Progenitor cell of endocrine pancreas (in vitro differentiated cells): ENCODE measurements at regions not wholly inside any gene's neighbourhood (a gene's known extent, or its start where the extent isn't known, plus 50 kb on each side); places are given as distances from the start of the nearest gene placed in this dataset.

Experiments
- DNase-seq: peaks from one replicate; pipeline ENCODE4 v3.0.0; 2021; ENCODE audit warnings: low spot score; ENCODE audit not compliant: unreplicated experiment
- H3K27ac Mint-ChIP-seq: 2 replicates; pipeline ENCODE4 v1.8.0; 2021; ENCODE audit warnings: mild to moderate bottlenecking, moderate library complexity, mixed read lengths
- H3K27me3 Mint-ChIP-seq: 2 replicates; pipeline ENCODE4 v1.8.0; 2021; ENCODE audit warnings: mixed read lengths
- H3K36me3 Mint-ChIP-seq: 2 replicates; pipeline ENCODE4 v1.8.0; 2022; ENCODE audit warnings: mixed read lengths; ENCODE audit not compliant: insufficient read depth
- H3K4me1 Mint-ChIP-seq: 2 replicates; pipeline ENCODE4 v1.8.0; 2021; ENCODE audit warnings: low read depth, mixed read lengths
- H3K4me3 Mint-ChIP-seq: 2 replicates; pipeline ENCODE4 v1.8.0; 2021; ENCODE audit warnings: low read depth, mild to moderate bottlenecking, moderate library complexity, mixed read lengths
- H3K9me3 Mint-ChIP-seq: 2 replicates; pipeline ENCODE4 v1.8.0; 2021; ENCODE audit warnings: low read depth, mixed read lengths
- TF ChIP-seq, protein P1 (sequence below): fragments of 200-600 bp; sonication (generic); IDR thresholded peaks from one replicate; pipeline ENCODE4 v1.5.0; 2021; ENCODE audit warnings: antibody characterized with exemption, mild to moderate bottlenecking; ENCODE audit not compliant: unreplicated experiment

DNA sequence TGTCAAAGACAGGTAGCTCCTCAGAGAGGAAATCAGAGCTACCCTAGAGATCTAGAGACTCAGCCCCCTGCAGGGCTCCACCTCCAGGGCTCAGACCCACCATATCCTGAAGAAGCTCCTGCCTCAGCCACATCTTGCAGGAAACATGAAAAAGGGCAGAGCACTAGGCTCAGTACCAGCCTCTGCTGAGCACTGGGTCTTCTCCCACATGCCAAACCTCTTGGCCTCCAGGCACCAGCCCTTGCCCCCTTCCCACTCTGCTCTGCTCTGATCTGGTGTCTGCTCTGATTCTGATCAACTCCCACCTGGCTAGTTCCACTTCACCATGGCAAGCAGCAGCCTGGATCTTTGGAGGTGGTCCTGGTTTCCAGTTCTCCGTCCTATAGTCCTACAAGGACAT lies 114.3 kb upstream of the SLC66A3 start:
- H3K9me3 Mint-ChIP-seq, result peaks cover 27% of the 10 kb centered on the region

DNA sequence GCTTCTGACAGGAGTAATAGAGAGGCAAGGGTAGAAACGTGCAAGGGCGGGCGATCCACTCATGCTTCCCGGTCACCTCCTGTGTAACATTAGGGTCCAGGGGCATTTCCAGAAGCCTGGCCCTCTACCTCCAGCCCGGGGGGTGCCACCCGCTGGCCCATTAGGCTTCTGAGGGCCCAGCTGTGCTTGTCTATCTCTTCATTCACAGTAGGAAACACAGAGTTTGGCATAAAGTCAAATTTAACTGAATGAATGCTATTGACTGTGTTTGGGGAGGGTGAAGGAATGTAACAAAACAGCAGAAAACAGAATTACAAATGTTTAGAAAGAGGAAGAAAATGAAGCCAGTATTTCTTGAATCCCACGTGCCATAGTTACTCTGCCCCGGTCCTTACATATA lies 112.4 kb upstream of the SLC66A3 start:
- H3K36me3 Mint-ChIP-seq, result no peaks in the 10 kb centered on the region
- peaks cover 3% of the 10 kb centered on the region for H3K27me3 Mint-ChIP-seq
- no peak overlapping the region for H3K4me3 Mint-ChIP-seq
- H3K4me1 Mint-ChIP-seq, result no peaks in the 10 kb centered on the region
- H3K27ac Mint-ChIP-seq, result no peak overlapping the region
- TF ChIP-seq, protein P1, sequence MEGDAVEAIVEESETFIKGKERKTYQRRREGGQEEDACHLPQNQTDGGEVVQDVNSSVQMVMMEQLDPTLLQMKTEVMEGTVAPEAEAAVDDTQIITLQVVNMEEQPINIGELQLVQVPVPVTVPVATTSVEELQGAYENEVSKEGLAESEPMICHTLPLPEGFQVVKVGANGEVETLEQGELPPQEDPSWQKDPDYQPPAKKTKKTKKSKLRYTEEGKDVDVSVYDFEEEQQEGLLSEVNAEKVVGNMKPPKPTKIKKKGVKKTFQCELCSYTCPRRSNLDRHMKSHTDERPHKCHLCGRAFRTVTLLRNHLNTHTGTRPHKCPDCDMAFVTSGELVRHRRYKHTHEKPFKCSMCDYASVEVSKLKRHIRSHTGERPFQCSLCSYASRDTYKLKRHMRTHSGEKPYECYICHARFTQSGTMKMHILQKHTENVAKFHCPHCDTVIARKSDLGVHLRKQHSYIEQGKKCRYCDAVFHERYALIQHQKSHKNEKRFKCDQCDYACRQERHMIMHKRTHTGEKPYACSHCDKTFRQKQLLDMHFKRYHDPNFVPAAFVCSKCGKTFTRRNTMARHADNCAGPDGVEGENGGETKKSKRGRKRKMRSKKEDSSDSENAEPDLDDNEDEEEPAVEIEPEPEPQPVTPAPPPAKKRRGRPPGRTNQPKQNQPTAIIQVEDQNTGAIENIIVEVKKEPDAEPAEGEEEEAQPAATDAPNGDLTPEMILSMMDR, result no peak
- DNase-seq, result no peak
- peaks cover 9% of the 10 kb centered on the region for H3K9me3 Mint-ChIP-seq

More for the DNA sequence above, 114.3 kb upstream of the SLC66A3 start:
- Mint-ChIP-seq H3K27ac (no peak overlapping the region), H3K4me1 (no peaks in the 10 kb centered on the region), H3K4me3 (no peak overlapping the region), H3K36me3 (no peaks in the 10 kb centered on the region), H3K27me3 (peaks cover 3% of the 10 kb centered on the region)
- no peak for DNase-seq
- TF ChIP-seq, protein P1, result no peak

GRCh38 chr2:11043245-11043644 lies 112.0 kb upstream of the SLC66A3 start:
- Mint-ChIP-seq H3K4me3 (no peak overlapping the region), H3K4me1 (no peaks in the 10 kb centered on the region), H3K27me3 (peaks cover 3% of the 10 kb centered on the region), H3K36me3 (no peaks in the 10 kb centered on the region), H3K9me3 (peaks cover 5% of the 10 kb centered on the region), H3K27ac (no peak overlapping the region)
- no peak for DNase-seq
- TF ChIP-seq, protein P1, result no peak

DNA sequence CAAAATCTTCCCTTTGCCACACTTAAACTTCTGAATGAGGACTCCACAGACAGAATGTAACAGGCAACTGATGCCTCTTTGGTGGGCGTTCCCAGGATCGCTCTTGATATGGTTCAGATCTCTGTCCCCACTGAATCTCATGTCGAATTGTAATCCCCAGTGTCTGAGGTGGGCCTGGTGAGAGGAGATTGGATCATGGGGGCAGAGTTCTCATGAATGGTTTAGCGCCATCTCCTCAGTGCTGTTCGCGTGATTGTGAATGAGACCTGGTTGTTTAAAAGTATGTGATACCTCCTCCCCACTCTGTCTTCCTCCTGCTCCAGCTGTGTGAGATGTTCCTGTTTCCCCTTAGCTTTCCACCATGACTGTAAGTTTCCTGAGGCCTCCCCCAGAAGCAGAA lies 111.1 kb upstream of the SLC66A3 start:
- Mint-ChIP-seq H3K4me3 (no peak overlapping the region), H3K36me3 (no peaks in the 10 kb centered on the region), H3K27ac (no peak overlapping the region), H3K27me3 (peaks cover 3% of the 10 kb centered on the region), H3K9me3 (no peaks in the 10 kb centered on the region), H3K4me1 (no peaks in the 10 kb centered on the region)
- TF ChIP-seq, protein P1, result no peak
- no peak for DNase-seq

- Mint-ChIP-seq H3K9me3 (no peaks in the 10 kb centered on the region), H3K4me1 (no peaks in the 10 kb centered on the region)
Observed at GRCh38 chr2:11045294-11045693, 110.0 kb upstream of the SLC66A3 start.

More at GRCh38 chr2:11045294-11045693, 110.0 kb upstream of the SLC66A3 start:
- H3K27ac Mint-ChIP-seq, result no peak overlapping the region
- no peak overlapping the region for H3K4me3 Mint-ChIP-seq
- H3K27me3 Mint-ChIP-seq, result peaks cover 3% of the 10 kb centered on the region
- TF ChIP-seq, protein P1, result no peak
- no peak for DNase-seq
- no peaks in the 10 kb centered on the region for H3K36me3 Mint-ChIP-seq
